HepG2 (cell line): ENCODE measurements at regions not wholly inside any gene's neighbourhood (a gene's known extent, or its start where the extent isn't known, plus 50 kb on each side); places are given as distances from the start of the nearest gene placed in this dataset.

Experiments used
- FOXP1 ChIP-seq, 2 experiments: fragments of 450-650 bp in 1 of 2; IDR thresholded peaks; 2 replicates each; pipeline ENCODE4 v1.6.1; 2017 to 2018; ENCODE audit warnings: antibody characterized with exemption in 1 of 2
- KDM4B ChIP-seq: sonication (generic); formaldehyde crosslinking; IDR thresholded peaks from 2 replicates; pipeline ENCODE4 v1.4.0; 2020; ENCODE audit warnings: missing genetic modification reagents
- ZBTB43 ChIP-seq: sonication (generic); formaldehyde crosslinking; conservative IDR thresholded peaks from 2 replicates; pipeline ENCODE4 v1.4.0; 2020; ENCODE audit warnings: missing genetic modification reagents

GRCh38 chr2:42961385-42961811 lies 169.0 kb upstream of the HAAO start:
- TF ChIP-seq KDM4B: no peak
- no peak for TF ChIP-seq ZBTB43
- no peak for TF ChIP-seq FOXP1 (IDR thresholded peaks at IDR 0.05)
- no peak for TF ChIP-seq FOXP1 (CRISPR knock-in tag; IDR thresholded peaks at IDR 0.05)
